Neural cell (in vitro differentiated cells): ENCODE measurements at regions not wholly inside any gene's neighbourhood (a gene's known extent, or its start where the extent isn't known, plus 50 kb on each side); places are given as distances from the start of the nearest gene placed in this dataset.

Source experiments
- H2AFZ ChIP-seq: fragments of 200-600, 300-800 bp; sonication (generic), shearing (Covaris generic); 2 replicates; pipeline ENCODE4 v1.6.0; 2014; ENCODE audit warnings: low read depth, mild to moderate bottlenecking, antibody characterized with exemption, low read length, moderate library complexity
- H3F3A ChIP-seq: fragments of 200-600 bp; shearing (Covaris generic); 2 replicates; pipeline ENCODE4 v1.6.1; 2016; ENCODE audit warnings: mild to moderate bottlenecking, moderate library complexity, mixed read lengths, antibody characterized with exemption, low read length; ENCODE audit not compliant: insufficient read depth, poor library complexity, severe bottlenecking
- H3K27ac ChIP-seq: fragments of 200-600, 300-800 bp; sonication (generic), shearing (Covaris generic); 2 replicates; pipeline ENCODE4 v1.5.1; 2014; ENCODE audit warnings: mild to moderate bottlenecking, low read length, moderate library complexity
- H3K27me3 ChIP-seq: fragments of 300-800, 200-600 bp; sonication (generic), shearing (Covaris generic); 2 replicates; pipeline ENCODE4 v1.6.0; 2014; ENCODE audit warnings: mild to moderate bottlenecking, low read depth, low read length, moderate library complexity; ENCODE audit not compliant: insufficient read depth
- H3K36me3 ChIP-seq: fragments of 300-800, 200-600 bp; sonication (generic), shearing (Covaris generic); 2 replicates; pipeline ENCODE4 v1.5.1; 2014; ENCODE audit warnings: mild to moderate bottlenecking, antibody characterized with exemption, low read length, moderate library complexity; ENCODE audit not compliant: insufficient read depth
- H3K4me2 ChIP-seq: fragments of 300-800, 200-600 bp; sonication (generic), shearing (Covaris generic); 2 replicates; pipeline ENCODE4 v1.6.0; 2014; ENCODE audit warnings: mild to moderate bottlenecking, low read length
- H3K4me3 ChIP-seq: fragments of 300-800, 200-600 bp; sonication (generic), shearing (Covaris generic); 2 replicates; pipeline ENCODE4 v1.5.1; 2014; ENCODE audit warnings: mild to moderate bottlenecking, low read length, moderate library complexity
- H3K79me2 ChIP-seq: fragments of 200-600 bp; shearing (Covaris generic); replicated peaks from 2 replicates; pipeline ENCODE4 v1.6.0; 2014; ENCODE audit warnings: mild to moderate bottlenecking, low read length, moderate library complexity; ENCODE audit not compliant: insufficient read depth
- H3K9ac ChIP-seq: fragments of 300-800, 200-600 bp; sonication (generic), shearing (Covaris generic); 2 replicates; pipeline ENCODE4 v1.6.1; 2016; ENCODE audit warnings: mild to moderate bottlenecking, low read length, mixed read lengths
- H3K9me2 ChIP-seq: fragments of 200-600 bp; shearing (Covaris generic); 2 replicates; pipeline ENCODE4 v1.6.1; 2016; ENCODE audit warnings: mild to moderate bottlenecking, low read length, mixed read lengths; ENCODE audit not compliant: insufficient read depth
- H3K9me3 ChIP-seq: fragments of 200-600, 300-800 bp; sonication (generic), shearing (Covaris generic); 2 replicates; pipeline ENCODE4 v1.6.1; 2016; ENCODE audit warnings: mild to moderate bottlenecking, mixed run types, low read length, moderate library complexity, mixed read lengths
- H4K20me1 ChIP-seq: fragments of 200-600 bp; shearing (Covaris generic); 2 replicates; pipeline ENCODE4 v1.6.1; 2016; ENCODE audit warnings: mild to moderate bottlenecking, mixed run types; ENCODE audit not compliant: insufficient read depth
- CTCF ChIP-seq: fragments of 450-650 bp; IDR thresholded peaks from 2 replicates; pipeline ENCODE4 v1.5.1; 2014; ENCODE audit warnings: antibody characterized with exemption, mild to moderate bottlenecking, moderate library complexity; ENCODE audit not compliant: poor library complexity, severe bottlenecking
- EP300 ChIP-seq: fragments of 450-650 bp; conservative IDR thresholded peaks from 2 replicates; pipeline ENCODE4 v1.6.1; 2014; ENCODE audit warnings: antibody characterized with exemption, mild to moderate bottlenecking, moderate library complexity; ENCODE audit not compliant: poor library complexity, severe bottlenecking
- EZH2 ChIP-seq: fragments of 200-600, 300-800 bp; shearing (Covaris generic), sonication (generic); IDR thresholded peaks from 2 replicates; pipeline ENCODE4 v1.6.1; 2014; ENCODE audit warnings: antibody characterized with exemption, low read length, borderline replicate concordance, mild to moderate bottlenecking; ENCODE audit not compliant: insufficient read depth, poor library complexity, severe bottlenecking
- MXI1 ChIP-seq: fragments of 450-650 bp; conservative IDR thresholded peaks from 2 replicates; pipeline ENCODE4 v1.6.1; 2014; ENCODE audit warnings: antibody characterized with exemption, mild to moderate bottlenecking; ENCODE audit not compliant: poor library complexity, severe bottlenecking
- POLR2AphosphoS5 ChIP-seq: IDR thresholded peaks from 2 replicates; pipeline ENCODE4 v1.6.1; 2012
- RAD21 ChIP-seq: fragments of 450-650 bp; conservative IDR thresholded peaks from 2 replicates; pipeline ENCODE4 v1.6.1; 2014; ENCODE audit warnings: antibody characterized with exemption, mild to moderate bottlenecking, moderate library complexity
- REST ChIP-seq: IDR thresholded peaks from 2 replicates; pipeline ENCODE4 v1.6.1; 2012; ENCODE audit warnings: borderline replicate concordance
- SMC3 ChIP-seq: fragments of 450-650 bp; conservative IDR thresholded peaks from 2 replicates; pipeline ENCODE4 v1.6.1; 2014; ENCODE audit warnings: antibody characterized with exemption, mild to moderate bottlenecking, moderate library complexity; ENCODE audit not compliant: poor library complexity
- TAF1 ChIP-seq: IDR thresholded peaks from 2 replicates; pipeline ENCODE4 v1.6.1; 2012; ENCODE audit warnings: low read depth

- Histone ChIP-seq H3K4me2 (no peak overlapping the region), H3K4me3 (no peak overlapping the region), H3F3A (no peaks in the 10 kb centered on the region), H3K9me3 (no peaks in the 10 kb centered on the region), H4K20me1 (no peaks in the 10 kb centered on the region), H3K9ac (no peak overlapping the region), H3K27me3 (peaks cover 24% of the 10 kb centered on the region), H2AFZ (no peak overlapping the region), H3K27ac (no peak overlapping the region), H3K9me2 (no peaks in the 10 kb centered on the region), H3K36me3 (no peaks in the 10 kb centered on the region), H3K79me2 (no peaks in the 10 kb centered on the region)
- TF ChIP-seq CTCF, result no peak
- no peak for TF ChIP-seq MXI1
- no peak for TF ChIP-seq REST
- no peak for TF ChIP-seq EP300
- no peak for TF ChIP-seq SMC3
- TF ChIP-seq TAF1, result no peak
- no peak for TF ChIP-seq POLR2AphosphoS5
- TF ChIP-seq EZH2, result no peak
- TF ChIP-seq RAD21, result no peak
Measured at GRCh38 chr17:49898366-49899190, 50.7 kb upstream of the TAC4 start.

GRCh38 chr17:49899191-49899485 is 51.3 kb upstream of the TAC4 start:
- Histone ChIP-seq H3K9me3 (no peaks in the 10 kb centered on the region), H3K9ac (no peak overlapping the region), H3F3A (no peaks in the 10 kb centered on the region), H3K79me2 (no peaks in the 10 kb centered on the region), H3K27ac (no peak overlapping the region), H3K27me3 (peaks cover 26% of the 10 kb centered on the region), H3K36me3 (no peaks in the 10 kb centered on the region), H3K9me2 (no peaks in the 10 kb centered on the region), H4K20me1 (no peaks in the 10 kb centered on the region), H2AFZ (no peak overlapping the region), H3K4me2 (no peak overlapping the region), H3K4me3 (no peak overlapping the region)
- TF ChIP-seq CTCF (no peak), RAD21 (no peak), EZH2 (no peak), POLR2AphosphoS5 (no peak), TAF1 (no peak), SMC3 (no peak), REST (no peak), EP300 (no peak), MXI1 (no peak)
